ENCODE measurements at regions not wholly inside any gene's neighbourhood (a gene's known extent, or its start where the extent isn't known, plus 50 kb on each side); places are given as distances from the start of the nearest gene placed in this dataset.

DNA sequence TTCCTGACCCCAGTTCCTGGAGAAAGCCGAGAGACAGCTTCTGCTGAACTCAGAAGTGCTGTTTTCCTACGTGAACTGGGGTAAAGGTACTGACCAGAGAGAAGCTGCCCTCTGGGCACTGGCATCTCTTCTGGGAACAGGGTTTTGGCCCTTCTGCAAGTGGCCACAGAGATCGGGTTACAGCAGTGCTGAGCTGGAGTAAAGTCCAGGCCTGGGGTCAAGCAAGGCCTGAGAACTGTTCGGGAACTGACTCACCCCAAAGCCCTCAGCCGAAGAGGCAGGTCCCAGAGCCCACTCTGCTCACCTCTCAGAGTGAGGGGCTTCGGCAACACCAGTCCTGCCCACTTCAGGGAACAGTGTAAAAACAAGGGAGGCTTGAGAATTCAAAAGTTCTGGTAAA, 177.2 kb upstream of the RUNX1 start:
- peaks cover 21% of the 10 kb centered on the region for H3K4me1 Mint-ChIP-seq (ENCODE audit: low read depth, unreplicated experiment)
- H3K9me3 Mint-ChIP-seq (ENCODE audit: unreplicated experiment) = peaks cover 6% of the 10 kb centered on the region
- H3K27ac Mint-ChIP-seq (ENCODE audit: unreplicated experiment) = no peak overlapping the region
- H3K4me3 Mint-ChIP-seq (ENCODE audit: unreplicated experiment) = no peak overlapping the region
- no peaks in the 10 kb centered on the region for H3K27me3 Mint-ChIP-seq (ENCODE audit: unreplicated experiment)
- H3K36me3 Mint-ChIP-seq (ENCODE audit: unreplicated experiment) = no peaks in the 10 kb centered on the region
- TF ChIP-seq, protein P1, sequence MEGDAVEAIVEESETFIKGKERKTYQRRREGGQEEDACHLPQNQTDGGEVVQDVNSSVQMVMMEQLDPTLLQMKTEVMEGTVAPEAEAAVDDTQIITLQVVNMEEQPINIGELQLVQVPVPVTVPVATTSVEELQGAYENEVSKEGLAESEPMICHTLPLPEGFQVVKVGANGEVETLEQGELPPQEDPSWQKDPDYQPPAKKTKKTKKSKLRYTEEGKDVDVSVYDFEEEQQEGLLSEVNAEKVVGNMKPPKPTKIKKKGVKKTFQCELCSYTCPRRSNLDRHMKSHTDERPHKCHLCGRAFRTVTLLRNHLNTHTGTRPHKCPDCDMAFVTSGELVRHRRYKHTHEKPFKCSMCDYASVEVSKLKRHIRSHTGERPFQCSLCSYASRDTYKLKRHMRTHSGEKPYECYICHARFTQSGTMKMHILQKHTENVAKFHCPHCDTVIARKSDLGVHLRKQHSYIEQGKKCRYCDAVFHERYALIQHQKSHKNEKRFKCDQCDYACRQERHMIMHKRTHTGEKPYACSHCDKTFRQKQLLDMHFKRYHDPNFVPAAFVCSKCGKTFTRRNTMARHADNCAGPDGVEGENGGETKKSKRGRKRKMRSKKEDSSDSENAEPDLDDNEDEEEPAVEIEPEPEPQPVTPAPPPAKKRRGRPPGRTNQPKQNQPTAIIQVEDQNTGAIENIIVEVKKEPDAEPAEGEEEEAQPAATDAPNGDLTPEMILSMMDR (IDR thresholded peaks at IDR 0.05; ENCODE audit: partially characterized antibody, unreplicated experiment) = no peak
- no peak for DNase-seq

DNA sequence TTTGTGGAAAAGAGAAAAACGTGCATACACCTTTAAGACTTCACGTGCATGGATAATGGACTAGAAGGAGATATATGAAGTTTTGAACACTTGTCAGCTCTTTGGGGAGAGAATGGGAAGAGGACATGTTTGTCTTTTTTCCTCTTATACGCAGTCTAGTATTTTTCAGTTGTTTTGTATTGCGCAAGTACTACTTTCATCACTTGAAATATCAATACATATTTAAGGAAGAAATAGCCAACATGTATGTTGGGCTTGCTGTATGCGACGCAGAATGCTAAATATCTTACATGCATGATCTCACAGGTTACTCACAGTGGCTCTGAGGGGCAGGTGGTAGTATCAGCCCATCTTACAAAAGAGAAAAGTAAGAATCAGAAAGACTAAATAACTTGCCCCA, 176.5 kb upstream of the RUNX1 start:
- no peak for DNase-seq
- Mint-ChIP-seq H3K4me3 (ENCODE audit: unreplicated experiment) (no peak overlapping the region), H3K27ac (ENCODE audit: unreplicated experiment) (no peak overlapping the region), H3K4me1 (ENCODE audit: low read depth, unreplicated experiment) (peaks cover 21% of the 10 kb centered on the region), H3K9me3 (ENCODE audit: unreplicated experiment) (peaks cover 6% of the 10 kb centered on the region), H3K36me3 (ENCODE audit: unreplicated experiment) (no peaks in the 10 kb centered on the region), H3K27me3 (ENCODE audit: unreplicated experiment) (no peaks in the 10 kb centered on the region)
- TF ChIP-seq, protein P1 (IDR thresholded peaks at IDR 0.05; ENCODE audit: partially characterized antibody, unreplicated experiment) = no peak

DNA sequence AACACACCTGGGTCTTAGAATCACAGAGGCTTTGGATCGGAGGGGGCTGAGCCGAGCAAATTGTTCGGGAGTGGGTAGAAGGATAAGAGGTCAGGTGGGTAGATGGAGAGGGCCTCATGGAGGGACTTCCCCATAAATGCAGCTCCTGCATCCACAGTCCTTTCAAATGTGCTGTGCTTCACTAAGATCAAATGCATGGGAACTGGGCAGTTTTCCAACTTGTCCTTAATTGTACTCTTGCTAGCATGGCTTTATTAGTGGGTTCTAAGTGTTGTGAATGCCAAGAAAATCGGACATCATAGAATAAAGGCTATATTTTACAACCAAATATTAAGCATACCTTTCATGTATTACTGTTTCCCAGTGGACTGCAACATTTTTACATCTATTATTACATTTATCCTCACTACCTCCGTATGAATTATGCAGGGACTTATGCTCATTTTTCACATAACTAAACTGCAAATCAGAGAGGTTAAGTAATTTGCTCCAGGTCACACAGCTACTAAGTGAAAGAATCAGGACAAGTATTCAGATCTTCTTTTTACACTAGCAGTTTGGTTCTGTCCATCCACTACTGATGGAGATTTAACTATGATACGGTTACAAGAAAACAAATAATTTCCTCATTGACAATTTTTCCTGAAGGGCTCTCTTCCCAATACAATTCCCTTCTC, 174.5 kb upstream of the RUNX1 start:
- peaks cover 6% of the 10 kb centered on the region for H3K9me3 Mint-ChIP-seq (ENCODE audit: unreplicated experiment)
- peaks cover 21% of the 10 kb centered on the region for H3K4me1 Mint-ChIP-seq (ENCODE audit: low read depth, unreplicated experiment)
- no peaks in the 10 kb centered on the region for H3K36me3 Mint-ChIP-seq (ENCODE audit: unreplicated experiment)
- TF ChIP-seq, protein P1 (IDR thresholded peaks at IDR 0.05; ENCODE audit: partially characterized antibody, unreplicated experiment) = no peak
- H3K4me3 Mint-ChIP-seq (ENCODE audit: unreplicated experiment) = no peak overlapping the region
- no peak overlapping the region for H3K27ac Mint-ChIP-seq (ENCODE audit: unreplicated experiment)
- H3K27me3 Mint-ChIP-seq (ENCODE audit: unreplicated experiment) = no peaks in the 10 kb centered on the region
- no peak for DNase-seq

DNA sequence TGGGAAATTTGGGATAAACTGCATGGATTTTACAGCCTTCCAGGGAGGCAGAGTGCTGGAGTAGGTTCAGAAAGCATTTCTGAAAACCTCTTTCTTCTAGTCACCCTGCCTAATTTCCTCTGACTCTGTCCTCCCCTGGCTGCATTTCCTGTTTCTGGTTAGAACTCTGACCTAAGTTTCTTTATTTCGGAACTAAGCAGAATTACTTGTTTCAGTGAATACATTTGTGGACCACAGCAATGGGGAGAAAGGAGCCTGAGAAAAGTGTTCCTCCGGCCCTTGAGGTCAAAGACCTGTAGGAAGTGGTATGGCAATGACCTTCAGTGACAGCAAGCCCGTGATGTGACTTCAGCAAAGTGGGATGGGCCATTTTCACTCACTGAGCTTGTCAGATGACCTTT, 173.4 kb upstream of the RUNX1 start:
- TF ChIP-seq, protein P1 (IDR thresholded peaks at IDR 0.05; ENCODE audit: partially characterized antibody, unreplicated experiment) = no peak
- no peak for DNase-seq
- Mint-ChIP-seq H3K9me3 (ENCODE audit: unreplicated experiment) (no peaks in the 10 kb centered on the region), H3K4me1 (ENCODE audit: low read depth, unreplicated experiment) (peaks cover 16% of the 10 kb centered on the region), H3K27me3 (ENCODE audit: unreplicated experiment) (no peaks in the 10 kb centered on the region), H3K27ac (ENCODE audit: unreplicated experiment) (no peak overlapping the region), H3K36me3 (ENCODE audit: unreplicated experiment) (no peaks in the 10 kb centered on the region), H3K4me3 (ENCODE audit: unreplicated experiment) (no peak overlapping the region)

DNA sequence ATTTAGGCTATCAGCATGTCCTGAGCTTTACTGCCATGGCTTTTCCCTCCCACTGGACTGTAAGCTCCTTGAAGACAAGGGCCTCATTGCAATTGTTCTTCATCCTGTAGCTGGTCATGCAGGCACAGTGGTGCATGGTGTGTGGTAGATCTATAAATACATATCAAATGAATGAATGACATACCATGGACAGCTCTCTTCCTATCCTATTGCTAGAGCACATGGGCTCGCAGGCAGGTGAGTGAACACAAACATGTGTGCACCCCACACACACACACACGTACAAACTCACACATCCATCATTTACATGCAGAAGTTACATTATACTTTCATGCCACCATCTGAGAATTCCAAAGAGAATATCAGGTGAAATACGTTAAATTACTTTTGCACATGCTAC, 172.9 kb upstream of the RUNX1 start:
- Mint-ChIP-seq H3K36me3 (ENCODE audit: unreplicated experiment) (no peaks in the 10 kb centered on the region), H3K4me3 (ENCODE audit: unreplicated experiment) (no peak overlapping the region), H3K9me3 (ENCODE audit: unreplicated experiment) (no peaks in the 10 kb centered on the region), H3K27me3 (ENCODE audit: unreplicated experiment) (no peaks in the 10 kb centered on the region), H3K27ac (ENCODE audit: unreplicated experiment) (no peak overlapping the region), H3K4me1 (ENCODE audit: low read depth, unreplicated experiment) (peaks cover 13% of the 10 kb centered on the region)
- TF ChIP-seq, protein P1 (IDR thresholded peaks at IDR 0.05; ENCODE audit: partially characterized antibody, unreplicated experiment) = no peak
- no peak for DNase-seq
